ENCODE measurements at regions not wholly inside any gene's neighbourhood (a gene's known extent, or its start where the extent isn't known, plus 50 kb on each side); places are given as distances from the start of the nearest gene placed in this dataset.

DNA sequence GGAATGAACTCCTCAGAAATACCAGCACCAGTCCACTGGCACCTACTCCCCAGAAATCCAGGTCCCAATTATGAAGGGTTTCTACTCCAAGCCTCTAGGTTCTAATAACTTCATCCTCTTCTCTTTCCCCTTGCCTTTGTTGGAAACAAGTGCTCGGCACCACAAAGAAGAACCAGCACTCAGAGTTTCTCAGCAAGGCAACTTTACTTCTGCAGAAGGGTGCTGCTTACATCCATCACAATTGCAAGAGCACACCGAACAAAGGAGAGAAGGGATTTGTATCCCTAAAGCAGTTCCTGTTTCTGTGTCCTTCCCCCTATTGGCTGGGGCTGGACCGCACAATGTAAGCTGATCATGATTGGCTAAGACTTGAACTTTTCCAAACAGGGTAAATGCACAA is 74.2 kb upstream of the GNG2 start:
- Mint-ChIP-seq H3K27me3 (ENCODE audit: low read depth) (peaks cover 4% of the 10 kb centered on the region), H3K36me3 (ENCODE audit: low read depth) (no peaks in the 10 kb centered on the region), H3K27ac (ENCODE audit: unreplicated experiment) (no peak overlapping the region), H3K9me3 (ENCODE audit: low read depth) (peaks cover 15% of the 10 kb centered on the region), H3K4me3 (ENCODE audit: unreplicated experiment) (no peak overlapping the region), H3K4me1 (ENCODE audit: low read depth) (peaks cover 4% of the 10 kb centered on the region)
- DNase-seq (ENCODE audit: low spot score): no peak
- TF ChIP-seq CTCF (IDR thresholded peaks at IDR 0.05): no peak

- DNase-seq (ENCODE audit: low spot score): no peak
- Mint-ChIP-seq H3K36me3 (ENCODE audit: low read depth) (no peaks in the 10 kb centered on the region), H3K27me3 (ENCODE audit: low read depth) (peaks cover 4% of the 10 kb centered on the region)
Measured at GRCh38 chr14:51787352-51787751, 73.1 kb upstream of the GNG2 start.

DNA sequence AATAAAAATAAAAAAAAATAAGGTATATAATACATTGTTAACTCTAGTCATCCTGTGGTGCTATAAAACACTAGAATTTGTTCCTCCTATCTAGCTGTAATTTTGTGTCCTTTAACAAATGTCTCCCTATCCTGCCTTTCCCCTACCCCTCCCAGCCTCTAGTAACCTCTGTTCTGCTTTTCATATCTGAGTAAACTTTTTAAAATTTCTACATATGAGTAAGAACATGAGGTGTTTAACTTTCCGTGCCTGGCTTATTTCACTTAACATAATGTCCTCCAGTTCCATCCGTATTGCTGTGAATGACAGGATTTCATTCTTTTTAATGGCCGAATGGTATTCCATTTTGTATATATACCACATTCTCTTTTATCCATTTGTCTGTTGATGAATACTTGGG is 71.3 kb upstream of the GNG2 start:
- Mint-ChIP-seq H3K4me1 (ENCODE audit: low read depth) (no peaks in the 10 kb centered on the region), H3K4me3 (ENCODE audit: unreplicated experiment) (no peak overlapping the region), H3K27ac (ENCODE audit: unreplicated experiment) (no peak overlapping the region), H3K27me3 (ENCODE audit: low read depth) (peaks cover 4% of the 10 kb centered on the region), H3K36me3 (ENCODE audit: low read depth) (no peaks in the 10 kb centered on the region), H3K9me3 (ENCODE audit: low read depth) (peaks cover 15% of the 10 kb centered on the region)
- no peak for DNase-seq (ENCODE audit: low spot score)
- TF ChIP-seq CTCF (IDR thresholded peaks at IDR 0.05): no peak

More at GRCh38 chr14:51787352-51787751, 73.1 kb upstream of the GNG2 start:
- Mint-ChIP-seq H3K27ac (ENCODE audit: unreplicated experiment) (no peak overlapping the region), H3K4me1 (ENCODE audit: low read depth) (peaks cover 4% of the 10 kb centered on the region), H3K4me3 (ENCODE audit: unreplicated experiment) (no peak overlapping the region), H3K9me3 (ENCODE audit: low read depth) (peaks cover 15% of the 10 kb centered on the region)
- TF ChIP-seq CTCF (IDR thresholded peaks at IDR 0.05): no peak

DNA sequence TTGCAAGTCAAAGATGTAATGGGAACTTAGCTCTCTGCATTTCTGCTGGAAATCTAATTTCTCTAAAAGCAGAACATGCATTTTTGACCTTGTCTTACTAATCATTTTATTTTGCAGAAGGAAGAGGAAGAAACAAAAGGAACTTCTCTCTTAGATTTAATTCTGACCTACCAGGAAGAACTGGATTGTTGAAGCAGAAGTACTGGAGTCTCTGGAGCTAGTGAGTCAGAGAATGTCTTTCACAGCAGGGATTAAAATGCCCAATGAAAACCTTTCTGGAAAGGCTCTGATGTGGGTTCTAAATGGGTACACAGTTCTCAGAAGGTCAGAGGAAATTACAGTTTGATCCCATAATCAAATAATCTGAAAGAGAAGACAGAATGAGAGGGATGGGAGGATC is 70.8 kb upstream of the GNG2 start:
- no peak for DNase-seq (ENCODE audit: low spot score)
- H3K27me3 Mint-ChIP-seq (ENCODE audit: low read depth): peaks cover 4% of the 10 kb centered on the region
- H3K4me1 Mint-ChIP-seq (ENCODE audit: low read depth): no peaks in the 10 kb centered on the region
- peaks cover 15% of the 10 kb centered on the region for H3K9me3 Mint-ChIP-seq (ENCODE audit: low read depth)
- no peak overlapping the region for H3K4me3 Mint-ChIP-seq (ENCODE audit: unreplicated experiment)
- no peak overlapping the region for H3K27ac Mint-ChIP-seq (ENCODE audit: unreplicated experiment)
- no peaks in the 10 kb centered on the region for H3K36me3 Mint-ChIP-seq (ENCODE audit: low read depth)
- TF ChIP-seq CTCF (IDR thresholded peaks at IDR 0.05): no peak

DNA sequence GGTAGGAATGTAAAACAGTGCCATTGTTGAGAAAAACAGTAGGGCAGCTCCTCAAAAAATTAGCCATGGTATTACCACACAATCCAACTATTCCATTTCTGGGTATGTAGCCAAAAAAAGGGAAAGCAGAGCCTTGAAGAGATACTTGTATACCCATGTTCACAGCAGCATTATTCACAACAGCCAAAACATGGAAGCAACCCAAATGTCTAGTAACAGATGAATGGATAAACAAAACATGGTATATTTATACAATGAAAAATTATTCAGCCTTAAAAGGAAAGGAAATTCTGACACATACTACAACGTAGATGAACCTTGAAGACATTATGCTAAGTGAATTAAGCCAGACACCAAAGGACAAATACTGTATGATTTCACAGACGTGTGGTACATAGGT is 67.6 kb upstream of the GNG2 start:
- no peak for DNase-seq (ENCODE audit: low spot score)
- no peaks in the 10 kb centered on the region for H3K36me3 Mint-ChIP-seq (ENCODE audit: low read depth)

More for the DNA sequence above, 67.6 kb upstream of the GNG2 start:
- TF ChIP-seq CTCF (IDR thresholded peaks at IDR 0.05): no peak
- H3K4me1 Mint-ChIP-seq (ENCODE audit: low read depth): no peaks in the 10 kb centered on the region
- H3K27me3 Mint-ChIP-seq (ENCODE audit: low read depth): no peaks in the 10 kb centered on the region
- H3K4me3 Mint-ChIP-seq (ENCODE audit: unreplicated experiment): no peak overlapping the region
- no peak overlapping the region for H3K27ac Mint-ChIP-seq (ENCODE audit: unreplicated experiment)
- no peaks in the 10 kb centered on the region for H3K9me3 Mint-ChIP-seq (ENCODE audit: low read depth)

Data from chondrocyte (in vitro differentiated cells).